Loucy (cell line): ENCODE measurements at regions not wholly inside any gene's neighbourhood (a gene's known extent, or its start where the extent isn't known, plus 50 kb on each side); places are given as distances from the start of the nearest gene placed in this dataset.

Experiments used
- H2AFZ ChIP-seq: fragments of 200-600 bp; sonication (generic); 2 replicates; pipeline ENCODE4 v1.6.0; 2016; ENCODE audit warnings: antibody characterized with exemption, mild to moderate bottlenecking, low read length, moderate library complexity
- H3F3A ChIP-seq: fragments of 200-600 bp; 2 replicates; pipeline ENCODE4 v1.6.0; 2016; ENCODE audit warnings: antibody characterized with exemption, low read depth, mild to moderate bottlenecking
- H3K27me3 ChIP-seq: fragments of 200-600 bp; sonication (generic); 2 replicates; pipeline ENCODE4 v1.6.1; 2014; ENCODE audit warnings: low read length, mild to moderate bottlenecking; ENCODE audit not compliant: insufficient read depth, poor library complexity, severe bottlenecking
- H3K36me3 ChIP-seq: fragments of 200-600 bp; sonication (generic); 2 replicates; pipeline ENCODE4 v1.6.1; 2016; ENCODE audit warnings: low read length; ENCODE audit not compliant: insufficient read depth
- H3K4me1 ChIP-seq: fragments of 200-600 bp; sonication (generic); 2 replicates; pipeline ENCODE4 v1.5.1; 2014; ENCODE audit warnings: low read length, mild to moderate bottlenecking; ENCODE audit not compliant: insufficient read depth, poor library complexity, severe bottlenecking
- H3K4me2 ChIP-seq: fragments of 200-600 bp; sonication (generic); 2 replicates; pipeline ENCODE4 v1.6.0; 2014; ENCODE audit warnings: antibody characterized with exemption, low read length, low read depth, mild to moderate bottlenecking; ENCODE audit not compliant: poor library complexity, severe bottlenecking
- H3K4me3 ChIP-seq: fragments of 200-600 bp; sonication (generic); 2 replicates; pipeline ENCODE4 v1.5.1; 2014; ENCODE audit warnings: low read length, mild to moderate bottlenecking, mixed read lengths; ENCODE audit not compliant: poor library complexity, severe bottlenecking
- H3K79me2 ChIP-seq: fragments of 200-600 bp; sonication (generic); 2 replicates; pipeline ENCODE4 v1.6.1; 2014; ENCODE audit warnings: low read length; ENCODE audit not compliant: insufficient read depth
- H3K9ac ChIP-seq: fragments of 200-600 bp; sonication (generic); 2 replicates; pipeline ENCODE4 v1.6.0; 2014; ENCODE audit warnings: mild to moderate bottlenecking, low read depth, low read length, moderate library complexity; ENCODE audit not compliant: poor library complexity, severe bottlenecking
- H3K9me2 ChIP-seq: fragments of 200-600 bp; sonication (generic); replicated peaks from 2 replicates; pipeline ENCODE4 v1.6.1; 2016; ENCODE audit warnings: low read depth, low read length, mixed read lengths
- H3K9me3 ChIP-seq: fragments of 200-600 bp; sonication (generic); 2 replicates; pipeline ENCODE4 v1.6.1; 2014; ENCODE audit warnings: mild to moderate bottlenecking, antibody characterized with exemption, low read length, low read depth; ENCODE audit not compliant: insufficient read depth
- H4K20me1 ChIP-seq: fragments of 200-600 bp; sonication (generic); 2 replicates; pipeline ENCODE4 v1.6.0; 2014; ENCODE audit warnings: antibody characterized with exemption, low read length, mild to moderate bottlenecking; ENCODE audit not compliant: insufficient read depth, poor library complexity, severe bottlenecking
- EZH2phosphoT487 ChIP-seq: fragments of 200-600 bp; IDR thresholded peaks from 2 replicates; pipeline ENCODE4 v1.6.1; 2018; ENCODE audit warnings: antibody characterized with exemption, mild to moderate bottlenecking, moderate library complexity, borderline replicate concordance
- TF ChIP-seq, protein P1 (sequence below): fragments of 200-600 bp; sonication (generic); conservative IDR thresholded peaks from 2 replicates; pipeline ENCODE4 v1.5.1; 2014; ENCODE audit warnings: mild to moderate bottlenecking, antibody characterized with exemption, low read length

GRCh38 chr2:167401309-167401708 lies 513.0 kb downstream of the XIRP2 start:
- no peaks in the 10 kb centered on the region for H4K20me1 ChIP-seq
- no peak overlapping the region for H3K4me3 ChIP-seq
- H3F3A ChIP-seq, result no peaks in the 10 kb centered on the region
- H3K4me2 ChIP-seq, result no peak overlapping the region
- no peaks in the 10 kb centered on the region for H3K27me3 ChIP-seq
- H3K9me2 ChIP-seq, result no peaks in the 10 kb centered on the region
- no peaks in the 10 kb centered on the region for H3K36me3 ChIP-seq
- H3K9ac ChIP-seq, result no peak overlapping the region
- no peak overlapping the region for H2AFZ ChIP-seq
- no peak for TF ChIP-seq EZH2phosphoT487
- TF ChIP-seq, protein P1, sequence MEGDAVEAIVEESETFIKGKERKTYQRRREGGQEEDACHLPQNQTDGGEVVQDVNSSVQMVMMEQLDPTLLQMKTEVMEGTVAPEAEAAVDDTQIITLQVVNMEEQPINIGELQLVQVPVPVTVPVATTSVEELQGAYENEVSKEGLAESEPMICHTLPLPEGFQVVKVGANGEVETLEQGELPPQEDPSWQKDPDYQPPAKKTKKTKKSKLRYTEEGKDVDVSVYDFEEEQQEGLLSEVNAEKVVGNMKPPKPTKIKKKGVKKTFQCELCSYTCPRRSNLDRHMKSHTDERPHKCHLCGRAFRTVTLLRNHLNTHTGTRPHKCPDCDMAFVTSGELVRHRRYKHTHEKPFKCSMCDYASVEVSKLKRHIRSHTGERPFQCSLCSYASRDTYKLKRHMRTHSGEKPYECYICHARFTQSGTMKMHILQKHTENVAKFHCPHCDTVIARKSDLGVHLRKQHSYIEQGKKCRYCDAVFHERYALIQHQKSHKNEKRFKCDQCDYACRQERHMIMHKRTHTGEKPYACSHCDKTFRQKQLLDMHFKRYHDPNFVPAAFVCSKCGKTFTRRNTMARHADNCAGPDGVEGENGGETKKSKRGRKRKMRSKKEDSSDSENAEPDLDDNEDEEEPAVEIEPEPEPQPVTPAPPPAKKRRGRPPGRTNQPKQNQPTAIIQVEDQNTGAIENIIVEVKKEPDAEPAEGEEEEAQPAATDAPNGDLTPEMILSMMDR, result no peak
- no peaks in the 10 kb centered on the region for H3K9me3 ChIP-seq
- H3K4me1 ChIP-seq, result no peaks in the 10 kb centered on the region
- H3K79me2 ChIP-seq, result no peaks in the 10 kb centered on the region

DNA sequence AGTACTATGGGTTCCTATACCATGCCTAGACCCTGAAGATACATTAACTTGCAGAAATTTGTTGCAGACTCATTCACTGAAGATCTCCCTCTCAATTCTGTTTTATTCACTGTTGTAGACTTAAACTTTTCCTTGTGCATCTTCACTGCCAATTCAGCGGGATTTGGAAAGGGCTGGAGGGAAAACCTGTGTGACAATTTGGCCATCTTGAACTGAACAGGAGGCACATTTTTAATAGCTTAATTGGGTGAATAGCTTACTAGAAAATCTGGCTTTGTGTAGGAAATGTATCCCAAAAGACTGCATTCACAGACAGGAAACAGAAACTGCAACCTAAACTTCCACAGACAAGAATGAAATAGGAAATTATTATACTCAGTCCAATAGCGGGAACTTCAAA lies 512.3 kb downstream of the XIRP2 start:
- Histone ChIP-seq H2AFZ (no peak overlapping the region), H4K20me1 (no peaks in the 10 kb centered on the region), H3K4me1 (no peaks in the 10 kb centered on the region), H3F3A (no peaks in the 10 kb centered on the region), H3K4me3 (no peak overlapping the region), H3K36me3 (no peaks in the 10 kb centered on the region), H3K79me2 (no peaks in the 10 kb centered on the region), H3K4me2 (no peak overlapping the region), H3K9me2 (no peaks in the 10 kb centered on the region), H3K27me3 (no peaks in the 10 kb centered on the region), H3K9me3 (no peaks in the 10 kb centered on the region), H3K9ac (no peak overlapping the region)
- TF ChIP-seq, protein P1, result no peak
- TF ChIP-seq EZH2phosphoT487, result no peak

GRCh38 chr2:167398873-167399272 lies 510.6 kb downstream of the XIRP2 start:
- H3K4me2 ChIP-seq, result no peak overlapping the region
- no peaks in the 10 kb centered on the region for H3K79me2 ChIP-seq
- H3K9me2 ChIP-seq, result no peaks in the 10 kb centered on the region
- no peaks in the 10 kb centered on the region for H3F3A ChIP-seq
- H3K4me3 ChIP-seq, result no peak overlapping the region
- no peaks in the 10 kb centered on the region for H3K4me1 ChIP-seq
- H3K9me3 ChIP-seq, result no peaks in the 10 kb centered on the region
- TF ChIP-seq, protein P1, result no peak
- no peak for TF ChIP-seq EZH2phosphoT487
- no peak overlapping the region for H2AFZ ChIP-seq
- no peak overlapping the region for H3K9ac ChIP-seq
- no peaks in the 10 kb centered on the region for H4K20me1 ChIP-seq
- no peaks in the 10 kb centered on the region for H3K36me3 ChIP-seq
- no peaks in the 10 kb centered on the region for H3K27me3 ChIP-seq
